K562 (cell line): ENCODE measurements at regions not wholly inside any gene's neighbourhood (a gene's known extent, or its start where the extent isn't known, plus 50 kb on each side); places are given as distances from the start of the nearest gene placed in this dataset.

Experiments used
- BDP1 ChIP-seq: IDR thresholded peaks from 3 replicates; pipeline ENCODE4 v1.6.1; 2011; ENCODE audit not compliant: insufficient read length, insufficient read depth
- HDAC1 ChIP-seq, 2 experiments: fragments of 450-650 bp; IDR thresholded peaks; 2 replicates each; pipeline ENCODE4 v1.6.1; 2016 to 2017; ENCODE audit warnings: inconsistent platforms in 1 of 2, mild to moderate bottlenecking in 1 of 2, moderate library complexity in 1 of 2
- MAFG ChIP-seq: fragments of 450-650 bp; conservative IDR thresholded peaks from 2 replicates; pipeline ENCODE4 v1.6.1; 2016; ENCODE audit warnings: missing genetic modification characterization, missing compliant biosample characterization
- MCM2 ChIP-seq: fragments of 450-650 bp; IDR thresholded peaks from 2 replicates; pipeline ENCODE4 v1.6.1; 2017; ENCODE audit warnings: low read depth, mild to moderate bottlenecking
- MED1 ChIP-seq: sonication (generic); formaldehyde crosslinking; IDR thresholded peaks from 2 replicates; pipeline ENCODE4 v1.8.1; 2023; ENCODE audit warnings: missing genetic modification reagents, borderline replicate concordance
- PHF20 ChIP-seq: fragments of 450-650 bp; IDR thresholded peaks from 2 replicates; pipeline ENCODE4 v1.6.1; 2018; ENCODE audit not compliant: partially characterized antibody
- RB1 ChIP-seq: fragments of 450-650 bp; IDR thresholded peaks from 2 replicates; pipeline ENCODE4 v1.6.1; 2017; ENCODE audit warnings: low read depth, mild to moderate bottlenecking
- TARDBP ChIP-seq: fragments of 450-650 bp; IDR thresholded peaks from 2 replicates; pipeline ENCODE4 v1.6.1; 2016
- TEAD4 ChIP-seq, 2 experiments: sonication (generic) in 1 of 2; formaldehyde crosslinking in 1 of 2; IDR thresholded peaks; 2 replicates each; pipeline versions ENCODE4 v1.6.1 to v1.8.0; 2012 to 2022; ENCODE audit warnings: borderline replicate concordance in 1 of 2, inconsistent platforms in 1 of 2, low read length in 1 of 2, mild to moderate bottlenecking in 1 of 2, missing genetic modification reagents in 1 of 2
- YY1 ChIP-seq, 3 experiments: IDR thresholded peaks; 2 replicates each; pipeline ENCODE4 v1.6.1; 2011; ENCODE audit warnings: low read length in 2 of 3, mild to moderate bottlenecking in 2 of 3, moderate library complexity in 2 of 3, borderline replicate concordance in 1 of 3, control low read depth in 1 of 3, low read depth in 1 of 3; ENCODE audit not compliant: insufficient read depth in 3 of 3, insufficient replicate concordance in 2 of 3, control insufficient read depth in 1 of 3, insufficient read length in 1 of 3; ENCODE audit errors: extremely low read depth in 1 of 3
- ZFP36 ChIP-seq: fragments of 150-350 bp; IDR thresholded peaks from 2 replicates; pipeline ENCODE4 v1.6.1; 2018; ENCODE audit warnings: low read length, low read depth; ENCODE audit not compliant: partially characterized antibody
- ZNF12 ChIP-seq: sonication (generic); formaldehyde crosslinking; IDR thresholded peaks from 2 replicates; pipeline ENCODE4 v1.4.0; 2020; ENCODE audit warnings: mild to moderate bottlenecking, missing genetic modification reagents
- TF ChIP-seq, protein P1 (sequence below): fragments of 250-450 bp; sonication (Bioruptor Pico); IDR thresholded peaks from 2 replicates; pipeline ENCODE4 v1.8.0; 2021; ENCODE audit warnings: moderate library complexity, mild to moderate bottlenecking, inconsistent platforms
- TF ChIP-seq, protein P2 (sequence below): fragments of 250-450 bp; sonication (Bioruptor Pico); IDR thresholded peaks from 2 replicates; pipeline ENCODE4 v1.5.0; 2020; ENCODE audit warnings: mild to moderate bottlenecking

DNA sequence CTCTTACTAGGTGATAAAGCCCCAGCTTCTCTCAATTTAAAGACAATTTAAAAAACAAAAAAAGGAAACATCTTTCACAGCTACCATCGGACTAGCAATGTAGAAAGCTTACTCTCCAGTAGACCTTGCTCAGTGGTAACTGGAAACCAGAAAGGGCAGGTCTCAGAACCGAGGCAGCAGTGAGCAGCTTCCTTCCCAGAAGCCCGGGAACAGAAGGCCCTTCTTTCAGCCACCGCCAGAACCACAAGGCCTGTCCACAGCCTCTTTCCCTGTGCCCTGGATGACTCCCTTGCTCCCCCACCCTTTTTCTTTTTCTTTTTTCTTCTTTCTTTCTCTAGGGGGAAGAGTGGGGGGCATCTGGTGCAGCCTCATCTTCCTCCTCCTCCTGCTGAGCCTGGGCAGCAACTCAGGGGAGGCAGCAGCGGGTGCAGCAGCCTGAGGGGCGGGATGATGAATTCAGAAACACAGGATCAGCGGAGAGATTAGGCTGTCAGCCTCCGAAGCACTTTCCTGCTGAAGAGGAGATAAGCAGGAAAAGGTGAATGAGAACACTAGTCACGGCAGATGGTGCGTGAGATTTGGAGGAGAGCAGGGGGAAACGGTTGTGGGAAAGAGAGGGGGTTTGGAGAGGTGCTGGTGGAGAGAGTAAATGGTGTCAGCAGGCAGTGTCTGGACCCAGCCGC, 158.5 kb downstream of the ID4 start (continued):
- no peak for TF ChIP-seq MCM2
- TF ChIP-seq YY1 (IDR thresholded peaks at IDR 0.05; ENCODE audit: borderline replicate concordance in 1 of 3, control insufficient read depth in 1 of 3, extremely low read depth in 1 of 3, insufficient read depth in 3 of 3, insufficient read length in 1 of 3, insufficient replicate concordance in 2 of 3, low read depth in 1 of 3, low read length in 2 of 3) = no peak
- TF ChIP-seq MED1 (CRISPR knock-in tag) = no peak
- no peak for TF ChIP-seq TARDBP
- peak; percentile 31 for TF ChIP-seq PHF20
- TF ChIP-seq BDP1 = no peak
- TF ChIP-seq ZFP36 = no peak
- TF ChIP-seq RB1 = no peak
- peak; percentile 98 for TF ChIP-seq TEAD4 (IDR thresholded peaks at IDR 0.05; ENCODE audit: low read length)
- TF ChIP-seq TEAD4 (CRISPR knock-in tag; IDR thresholded peaks at IDR 0.05; ENCODE audit: borderline replicate concordance) = no peak
- TF ChIP-seq MAFG = no peak
- TF ChIP-seq ZNF12 = no peak
- TF ChIP-seq, protein P1, sequence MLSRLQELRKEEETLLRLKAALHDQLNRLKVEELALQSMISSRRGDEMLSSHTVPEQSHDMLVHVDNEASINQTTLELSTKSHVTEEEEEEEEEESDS (CRISPR knock-in tag) = no peak
- TF ChIP-seq, protein P2, sequence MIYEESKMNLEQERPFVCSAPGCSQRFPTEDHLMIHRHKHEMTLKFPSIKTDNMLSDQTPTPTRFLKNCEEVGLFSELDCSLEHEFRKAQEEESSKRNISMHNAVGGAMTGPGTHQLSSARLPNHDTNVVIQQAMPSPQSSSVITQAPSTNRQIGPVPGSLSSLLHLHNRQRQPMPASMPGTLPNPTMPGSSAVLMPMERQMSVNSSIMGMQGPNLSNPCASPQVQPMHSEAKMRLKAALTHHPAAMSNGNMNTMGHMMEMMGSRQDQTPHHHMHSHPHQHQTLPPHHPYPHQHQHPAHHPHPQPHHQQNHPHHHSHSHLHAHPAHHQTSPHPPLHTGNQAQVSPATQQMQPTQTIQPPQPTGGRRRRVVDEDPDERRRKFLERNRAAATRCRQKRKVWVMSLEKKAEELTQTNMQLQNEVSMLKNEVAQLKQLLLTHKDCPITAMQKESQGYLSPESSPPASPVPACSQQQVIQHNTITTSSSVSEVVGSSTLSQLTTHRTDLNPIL (CRISPR knock-in tag) = no peak
- peak in 1 of 2 experiments; percentile 80; a peak in 2 of 4 replicates for TF ChIP-seq HDAC1 (IDR thresholded peaks at IDR 0.05)
